Endothelial cell of umbilical vein (primary cell): ENCODE measurements at regions not wholly inside any gene's neighbourhood (a gene's known extent, or its start where the extent isn't known, plus 50 kb on each side); places are given as distances from the start of the nearest gene placed in this dataset.

Experiments used
- CTCF ChIP-seq, 2 donors: IDR thresholded peaks; 1 replicate in 1 of 2; 2 replicates in 1 of 2; pipeline ENCODE4 v1.5.1; 2011; ENCODE audit warnings: low read length in 2 of 2, mild to moderate bottlenecking in 2 of 2, moderate library complexity in 2 of 2, control low read depth in 1 of 2, inconsistent platforms in 1 of 2, low read depth in 1 of 2; ENCODE audit not compliant: insufficient read depth in 1 of 2; ENCODE audit errors: extremely low read depth in 1 of 2
- EZH2 ChIP-seq: IDR thresholded peaks from 2 replicates; pipeline ENCODE4 v1.6.1; 2012; ENCODE audit warnings: borderline replicate concordance, low read depth, mild to moderate bottlenecking, moderate library complexity, low read length, inconsistent platforms; ENCODE audit not compliant: severe bottlenecking
- MYC ChIP-seq: IDR thresholded peaks from one replicate; pipeline ENCODE4 v1.6.1; 2011; ENCODE audit warnings: mild to moderate bottlenecking, low read depth, low read length
- POLR2A ChIP-seq: IDR thresholded peaks from 2 replicates; pipeline ENCODE4 v1.6.1; 2012; ENCODE audit warnings: low read depth, mild to moderate bottlenecking, control low read depth, low read length
- TF ChIP-seq, protein P1 (sequence below): IDR thresholded peaks from 2 replicates; pipeline ENCODE4 v1.6.1; 2011; ENCODE audit not compliant: insufficient read depth, insufficient read length

- TF ChIP-seq MYC, result no peak
- TF ChIP-seq CTCF (IDR thresholded peaks at IDR 0.05; ENCODE audit: extremely low read depth in 1 of 2, insufficient read depth in 1 of 2, low read depth in 1 of 2, low read length in 2 of 2), result no peak
- TF ChIP-seq POLR2A, result no peak
- TF ChIP-seq, protein P1, sequence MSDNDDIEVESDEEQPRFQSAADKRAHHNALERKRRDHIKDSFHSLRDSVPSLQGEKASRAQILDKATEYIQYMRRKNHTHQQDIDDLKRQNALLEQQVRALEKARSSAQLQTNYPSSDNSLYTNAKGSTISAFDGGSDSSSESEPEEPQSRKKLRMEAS, result no peak
- no peak for TF ChIP-seq EZH2
Observed at GRCh38 chr1:207221934-207222351, 99.5 kb upstream of the CD55 start.
